GM23338 (cell line): ENCODE measurements at regions not wholly inside any gene's neighbourhood (a gene's known extent, or its start where the extent isn't known, plus 50 kb on each side); places are given as distances from the start of the nearest gene placed in this dataset.

Experiments
- ATAC-seq: fragments of 200-7000 bp; cut with Tn5 transposase; 3 replicates; pipeline ENCODE4 v1.9.1; 2020
- DNase-seq: peaks from one replicate; pipeline ENCODE4 v3.0.0-alpha.2; 2015; ENCODE audit warnings: low spot score
- H2AFZ ChIP-seq: fragments of 200-600 bp; sonication (generic); 2 replicates; pipeline ENCODE4 v1.8.0; 2016; ENCODE audit warnings: antibody characterized with exemption, mild to moderate bottlenecking, moderate library complexity
- H3F3A ChIP-seq: fragments of 200-600 bp; sonication (generic); replicated peaks from 2 replicates; pipeline ENCODE4 v1.8.0; 2017; ENCODE audit warnings: antibody characterized with exemption, mixed run types, low read depth
- H3K27ac ChIP-seq: fragments of 200-600 bp; sonication (generic); 2 replicates; pipeline ENCODE4 v1.6.1; 2016; ENCODE audit warnings: low read depth
- H3K27me3 ChIP-seq: fragments of 200-600 bp; sonication (generic); 2 replicates; pipeline ENCODE4 v1.8.0; 2016; ENCODE audit warnings: mild to moderate bottlenecking, mixed run types, moderate library complexity; ENCODE audit not compliant: insufficient read depth
- H3K36me3 ChIP-seq: fragments of 200-600 bp; sonication (generic); 2 replicates; pipeline ENCODE4 v1.8.0; 2016; ENCODE audit warnings: mild to moderate bottlenecking; ENCODE audit not compliant: insufficient read depth
- H3K4me1 ChIP-seq: fragments of 200-600 bp; sonication (generic); 2 replicates; pipeline ENCODE4 v1.8.0; 2016; ENCODE audit warnings: mild to moderate bottlenecking, moderate library complexity; ENCODE audit not compliant: insufficient read depth
- H3K4me2 ChIP-seq: fragments of 200-600 bp; sonication (generic); 2 replicates; pipeline ENCODE4 v1.7.1; 2017; ENCODE audit warnings: mixed run types
- H3K4me3 ChIP-seq: fragments of 200-600 bp; sonication (generic); 2 replicates; pipeline ENCODE4 v1.6.1; 2016; ENCODE audit warnings: mixed run types
- H3K79me2 ChIP-seq: fragments of 200-600 bp; sonication (generic); replicated peaks from 2 replicates; pipeline ENCODE4 v1.8.0; 2017; ENCODE audit warnings: mild to moderate bottlenecking; ENCODE audit not compliant: insufficient read depth
- H3K9me2 ChIP-seq: fragments of 200-600 bp; sonication (generic); 2 replicates; pipeline ENCODE4 v1.8.0; 2017; ENCODE audit not compliant: insufficient read depth
- H4K20me1 ChIP-seq: fragments of 200-600 bp; sonication (generic); replicated peaks from 2 replicates; pipeline ENCODE4 v1.8.0; 2017; ENCODE audit warnings: mild to moderate bottlenecking; ENCODE audit not compliant: insufficient read depth
- H3K27ac Mint-ChIP-seq: 2 replicates; pipeline ENCODE4 v1.8.0; 2020; ENCODE audit warnings: inconsistent platforms, mild to moderate bottlenecking, moderate library complexity, mixed read lengths
- H3K27me3 Mint-ChIP-seq: 3 replicates; pipeline ENCODE4 v1.8.0; 2022; ENCODE audit warnings: low read depth, mild to moderate bottlenecking, moderate library complexity, mixed read lengths, inconsistent platforms; ENCODE audit not compliant: insufficient read depth, poor library complexity
- H3K36me3 Mint-ChIP-seq: 3 replicates; pipeline ENCODE4 v1.8.0; 2021; ENCODE audit warnings: low read depth, mild to moderate bottlenecking, inconsistent platforms, moderate library complexity, mixed read lengths
- H3K4me1 Mint-ChIP-seq: 3 replicates; pipeline ENCODE4 v1.8.0; 2020; ENCODE audit warnings: mild to moderate bottlenecking, inconsistent platforms, mixed read lengths
- H3K4me3 Mint-ChIP-seq: 3 replicates; pipeline ENCODE4 v1.8.0; 2021; ENCODE audit warnings: moderate library complexity, mild to moderate bottlenecking, inconsistent platforms, mixed read lengths
- H3K9me3 Mint-ChIP-seq: 3 replicates; pipeline ENCODE4 v1.8.0; 2020; ENCODE audit warnings: moderate library complexity, mild to moderate bottlenecking, inconsistent platforms, mixed read lengths
- CREB1 ChIP-seq: fragments of 250-450 bp; sonication (Bioruptor Pico); IDR thresholded peaks from 2 replicates; pipeline ENCODE4 v1.5.0; 2020; ENCODE audit warnings: low read depth, mild to moderate bottlenecking, moderate library complexity
- CTCF ChIP-seq, 2 experiments: fragments of 200-600 bp in 1 of 2; sonication (generic) in 1 of 2; conservative IDR thresholded peaks; 2 replicates each; pipeline versions ENCODE4 v1.5.1 to v1.6.1; 2016 to 2017; ENCODE audit warnings: antibody characterized with exemption in 2 of 2, low read depth in 2 of 2, mild to moderate bottlenecking in 2 of 2, moderate library complexity in 1 of 2
- ETS1 ChIP-seq: IDR thresholded peaks from 2 replicates; pipeline ENCODE4 v1.6.1; 2016; ENCODE audit warnings: antibody characterized with exemption
- EZH2 ChIP-seq: fragments of 200-600 bp; sonication (generic); IDR thresholded peaks from one replicate; pipeline ENCODE4 v1.8.0; 2017; ENCODE audit warnings: antibody characterized with exemption, mild to moderate bottlenecking, low read depth; ENCODE audit not compliant: unreplicated experiment
- EZH2phosphoT487 ChIP-seq: fragments of 200-600 bp; sonication (generic); IDR thresholded peaks from one replicate; pipeline ENCODE4 v1.8.1; 2018; ENCODE audit warnings: antibody characterized with exemption; ENCODE audit not compliant: unreplicated experiment
- JUNB ChIP-seq: IDR thresholded peaks from one replicate; pipeline ENCODE4 v1.6.1; 2016; ENCODE audit warnings: antibody characterized with exemption; ENCODE audit not compliant: unreplicated experiment
- NANOG ChIP-seq: IDR thresholded peaks from 2 replicates; pipeline ENCODE4 v1.6.1; 2016; ENCODE audit warnings: antibody characterized with exemption, borderline replicate concordance
- POLR2AphosphoS5 ChIP-seq: IDR thresholded peaks from 2 replicates; pipeline ENCODE4 v1.6.1; 2016; ENCODE audit warnings: antibody characterized with exemption, low read depth
- REST ChIP-seq: IDR thresholded peaks from one replicate; pipeline ENCODE4 v1.6.1; 2018; ENCODE audit warnings: antibody characterized with exemption; ENCODE audit not compliant: unreplicated experiment
- STAT1 ChIP-seq: IDR thresholded peaks from one replicate; pipeline ENCODE4 v1.6.1; 2016; ENCODE audit warnings: antibody characterized with exemption; ENCODE audit not compliant: unreplicated experiment
- ZNF114 ChIP-seq: fragments of 250-450 bp; sonication (Bioruptor Pico); IDR thresholded peaks from 2 replicates; pipeline ENCODE4 v1.5.0; 2020; ENCODE audit warnings: mild to moderate bottlenecking, moderate library complexity
- ZNF331 ChIP-seq: fragments of 250-450 bp; sonication (Bioruptor Pico); IDR thresholded peaks from 2 replicates; pipeline ENCODE4 v1.5.0; 2020; ENCODE audit warnings: low read depth, mild to moderate bottlenecking, moderate library complexity
- ZNF462 ChIP-seq: fragments of 250-450 bp; sonication (Bioruptor Pico); IDR thresholded peaks from 2 replicates; pipeline ENCODE4 v1.5.0; 2020; ENCODE audit warnings: mild to moderate bottlenecking, moderate library complexity

- DNase-seq = no peak
- no peak overlapping the region for H3K27ac ChIP-seq
- H3K4me3 Mint-ChIP-seq = no peak overlapping the region
- H3K79me2 ChIP-seq = no peaks in the 10 kb centered on the region
- H3K4me3 ChIP-seq = no peak overlapping the region
- H3K4me2 ChIP-seq = no peak overlapping the region
- peaks cover 5% of the 10 kb centered on the region for H3K27me3 Mint-ChIP-seq
- H4K20me1 ChIP-seq = no peaks in the 10 kb centered on the region
- H3K4me1 Mint-ChIP-seq = peaks cover 14% of the 10 kb centered on the region
- H2AFZ ChIP-seq = peak overlapping the region; percentile 94
- H3K36me3 Mint-ChIP-seq = no peaks in the 10 kb centered on the region
- no peak for ATAC-seq
- H3K27ac Mint-ChIP-seq = no peak overlapping the region
- no peaks in the 10 kb centered on the region for H3K9me2 ChIP-seq
- H3K27me3 ChIP-seq = no peaks in the 10 kb centered on the region
- TF ChIP-seq CREB1 (CRISPR knock-in tag) = no peak
- no peak for TF ChIP-seq NANOG
- TF ChIP-seq ZNF331 (CRISPR knock-in tag) = no peak
- TF ChIP-seq POLR2AphosphoS5 = no peak
- no peak for TF ChIP-seq REST
- no peak for TF ChIP-seq CTCF (conservative IDR thresholded peaks at IDR 0.05; ENCODE audit: low read depth in 2 of 2)
- TF ChIP-seq EZH2 = no peak
- no peak for TF ChIP-seq ETS1
- no peak for TF ChIP-seq EZH2phosphoT487
- TF ChIP-seq STAT1 = no peak
- TF ChIP-seq ZNF462 (CRISPR knock-in tag) = no peak
- no peak for TF ChIP-seq JUNB
- no peak for TF ChIP-seq ZNF114 (CRISPR knock-in tag)
- H3F3A ChIP-seq = no peaks in the 10 kb centered on the region
- no peaks in the 10 kb centered on the region for H3K36me3 ChIP-seq
- H3K9me3 Mint-ChIP-seq = no peaks in the 10 kb centered on the region; the same call in 2 of the 3 replicates
- H3K4me1 ChIP-seq = no peaks in the 10 kb centered on the region
Measured at GRCh38 chr6:11926594-11927407, 85.3 kb upstream of the HIVEP1 start.
